HG03457 (cell line): ENCODE measurements at regions not wholly inside any gene's neighbourhood (a gene's known extent, or its start where the extent isn't known, plus 50 kb on each side); places are given as distances from the start of the nearest gene placed in this dataset.

Source experiments
- ATAC-seq: cut with Tn5 transposase; IDR thresholded peaks from one replicate; pipeline ENCODE4 v1.9.1; 2021; ENCODE audit warnings: moderate number of reproducible peaks; ENCODE audit not compliant: unreplicated experiment

DNA sequence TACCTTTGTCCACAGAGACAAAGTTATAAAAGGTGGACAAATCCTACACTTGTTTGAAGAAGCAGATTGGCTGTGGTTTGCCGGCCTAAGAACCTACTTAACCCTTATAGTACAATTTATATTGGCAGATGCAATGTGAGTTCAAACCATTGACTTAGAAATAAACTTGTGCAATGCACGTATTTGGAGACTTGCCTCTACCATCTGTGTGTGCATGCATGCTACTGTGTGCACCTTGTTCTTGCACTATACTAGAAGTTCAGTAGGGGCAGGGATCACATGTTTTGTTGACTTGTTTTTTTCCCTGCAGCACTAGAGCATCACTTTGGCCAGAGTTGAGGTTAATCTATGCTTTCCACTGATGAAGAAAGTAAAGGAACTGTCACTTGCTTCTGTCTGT lies 163.1 kb upstream of the SERP2 start:
- ATAC-seq = no peak

DNA sequence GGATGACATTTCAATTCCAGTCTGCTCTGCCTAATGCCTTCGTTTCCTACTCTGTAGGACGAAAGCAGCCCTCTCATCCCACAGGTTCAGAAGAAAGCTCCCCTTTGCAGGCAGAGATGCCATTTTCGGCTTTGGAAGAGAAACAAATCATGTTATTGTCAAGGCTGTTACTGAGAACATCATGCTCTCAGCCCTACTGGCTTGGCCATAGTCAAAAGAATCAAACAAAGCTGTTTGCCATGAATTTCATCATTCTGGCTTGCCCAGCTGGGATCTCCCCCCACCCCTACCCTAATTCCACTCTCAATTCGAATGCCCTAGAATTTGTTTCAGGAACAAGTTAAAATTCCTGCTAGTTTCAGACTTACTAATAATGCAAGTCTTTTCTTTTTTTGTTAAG lies 162.3 kb upstream of the SERP2 start:
- no peak for ATAC-seq

GRCh38 chr13:44211704-44212346 lies 161.8 kb upstream of the SERP2 start:
- ATAC-seq = no peak

DNA sequence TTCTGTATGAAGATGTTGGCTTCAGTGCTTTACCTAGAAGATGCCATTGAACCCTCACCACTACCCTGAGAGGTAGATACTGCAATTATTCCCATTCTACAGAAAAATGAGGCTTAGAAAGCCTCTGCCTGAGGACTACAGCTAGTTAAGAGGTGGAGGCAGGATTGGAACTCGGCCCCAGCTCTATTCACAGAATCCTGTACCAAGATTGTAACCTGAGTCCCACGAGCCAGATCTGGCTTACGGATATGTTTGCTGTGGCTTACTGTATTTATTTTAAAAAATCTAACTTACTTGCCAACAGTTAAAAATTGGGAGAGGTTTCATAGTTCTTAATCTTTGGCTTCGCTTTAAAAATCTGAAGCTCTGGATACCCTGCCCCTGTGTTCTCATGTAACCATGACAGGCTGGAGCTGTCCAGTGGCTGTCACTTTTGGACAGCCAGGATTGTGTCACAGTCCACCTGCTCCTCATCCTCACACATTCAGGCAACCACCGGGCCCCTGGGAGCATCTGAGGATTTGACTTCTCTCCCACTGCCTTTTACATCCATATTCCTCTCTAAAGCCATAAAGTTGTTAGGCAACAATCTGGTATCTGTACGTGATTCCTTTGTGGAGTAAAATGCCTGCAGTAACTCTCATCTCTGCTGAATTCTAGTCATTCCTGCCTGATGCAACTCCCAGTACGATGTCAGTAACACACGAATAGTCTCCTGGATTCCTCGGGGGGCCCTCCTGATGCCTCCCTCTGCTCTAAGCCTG lies 160.8 kb upstream of the SERP2 start:
- ATAC-seq = no peak

- no peak for ATAC-seq
These were observed 155.0 kb upstream of the SERP2 start for GRCh38 chr13:44218501-44219240.

GRCh38 chr13:44219577-44220548 lies 153.8 kb upstream of the SERP2 start:
- no peak for ATAC-seq

GRCh38 chr13:44220948-44221347 lies 152.7 kb upstream of the SERP2 start:
- ATAC-seq = no peak

GRCh38 chr13:44221657-44222056 lies 152.0 kb upstream of the SERP2 start:
- ATAC-seq = no peak

- ATAC-seq = no peak
These were observed 149.7 kb upstream of the SERP2 start for GRCh38 chr13:44223770-44224444.

GRCh38 chr13:44224450-44225149 lies 149.0 kb upstream of the SERP2 start:
- no peak for ATAC-seq

DNA sequence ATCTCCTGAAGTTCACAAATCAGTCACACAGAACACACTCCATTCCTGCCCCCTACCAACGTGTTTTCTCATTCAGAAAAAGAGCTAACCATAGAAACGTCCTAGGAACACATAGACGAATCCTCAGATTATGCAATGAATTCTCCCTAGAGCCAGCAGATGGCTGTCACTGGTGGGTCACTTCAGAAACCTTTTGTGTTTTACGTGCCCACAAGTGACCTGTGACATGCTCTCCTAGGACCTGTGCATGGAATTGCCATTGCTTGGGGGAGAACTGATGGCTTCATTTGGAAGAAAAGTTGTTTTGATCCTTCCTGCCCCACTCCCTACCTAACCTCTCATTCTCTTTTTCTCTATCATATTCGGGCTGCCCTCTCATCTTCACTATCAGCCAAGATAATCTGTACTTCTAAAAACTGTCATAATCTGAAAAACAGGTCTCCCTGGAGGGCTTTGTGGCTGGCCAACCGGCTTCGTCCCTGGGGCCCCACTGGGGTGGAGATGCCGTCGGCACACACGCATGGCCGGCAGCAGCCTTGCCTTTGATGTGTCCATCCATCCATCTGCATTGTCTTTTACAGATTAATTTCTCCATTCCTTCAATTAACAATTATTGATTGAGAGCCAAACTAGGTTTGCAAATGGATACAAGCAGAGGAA lies 144.1 kb upstream of the SERP2 start:
- ATAC-seq = no peak

- ATAC-seq = no peak
These were observed 143.6 kb upstream of the SERP2 start for GRCh38 chr13:44230071-44230470.

DNA sequence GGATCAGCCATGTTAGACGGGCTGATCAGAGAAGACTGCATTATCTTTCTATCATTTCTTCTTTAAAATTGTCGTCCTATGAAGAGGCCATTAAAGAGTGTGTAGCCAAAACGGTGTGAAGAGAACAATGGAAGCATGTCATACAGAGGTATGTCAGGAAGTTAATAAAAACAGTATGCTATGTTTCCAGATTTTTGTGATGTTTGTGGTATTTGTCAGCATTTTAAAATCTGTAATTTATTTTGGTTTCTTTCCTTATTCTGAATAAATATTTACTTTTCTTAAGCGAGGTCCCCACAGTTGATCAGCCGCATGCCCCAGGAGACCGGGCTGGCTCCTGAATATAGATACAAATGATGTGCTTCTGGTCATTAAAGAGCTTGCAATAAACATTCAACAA lies 142.9 kb upstream of the SERP2 start:
- no peak for ATAC-seq

- no peak for ATAC-seq
These were observed 141.7 kb upstream of the SERP2 start for GRCh38 chr13:44231786-44232516.

DNA sequence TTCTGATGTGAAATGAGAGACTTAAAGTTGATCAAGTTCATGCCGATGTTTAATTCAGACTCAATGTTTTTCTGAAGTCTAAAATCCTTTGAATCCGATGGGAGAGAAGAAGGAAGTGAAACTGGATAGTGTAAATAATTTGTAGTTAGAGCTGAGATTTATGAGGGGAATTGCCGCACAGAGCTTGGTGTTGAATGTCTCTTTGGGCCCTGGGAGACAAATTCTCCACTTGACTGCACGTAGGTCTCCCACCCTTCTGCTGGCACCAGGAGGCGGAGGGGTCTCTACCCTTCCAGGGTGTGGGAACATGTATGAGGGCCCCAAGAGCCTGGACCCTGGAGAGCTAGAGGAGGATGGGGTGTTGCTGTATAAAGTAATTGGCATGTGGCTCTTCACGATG lies 140.8 kb upstream of the SERP2 start:
- ATAC-seq = no peak

- no peak for ATAC-seq
These were observed 139.1 kb upstream of the SERP2 start for GRCh38 chr13:44234566-44234965.

DNA sequence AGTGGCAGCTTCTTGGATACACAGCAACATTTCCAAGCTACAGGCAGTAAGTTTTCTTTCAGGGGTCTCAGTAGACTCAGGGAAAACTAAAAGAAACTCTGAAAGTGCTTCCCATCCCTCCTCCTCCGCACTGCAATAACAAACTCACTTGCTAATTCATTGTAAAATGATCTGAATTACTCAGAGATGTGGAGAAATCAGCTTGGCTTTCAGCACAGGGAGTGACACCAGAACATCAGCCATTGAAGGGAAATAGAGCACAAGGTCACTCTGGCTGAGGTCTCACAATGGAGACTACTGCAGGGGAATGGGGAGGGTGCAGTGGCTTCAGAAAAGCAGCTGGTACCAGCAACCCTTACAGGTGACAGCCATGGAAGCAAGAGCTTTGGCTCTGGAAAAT lies 137.3 kb upstream of the SERP2 start:
- no peak for ATAC-seq

DNA sequence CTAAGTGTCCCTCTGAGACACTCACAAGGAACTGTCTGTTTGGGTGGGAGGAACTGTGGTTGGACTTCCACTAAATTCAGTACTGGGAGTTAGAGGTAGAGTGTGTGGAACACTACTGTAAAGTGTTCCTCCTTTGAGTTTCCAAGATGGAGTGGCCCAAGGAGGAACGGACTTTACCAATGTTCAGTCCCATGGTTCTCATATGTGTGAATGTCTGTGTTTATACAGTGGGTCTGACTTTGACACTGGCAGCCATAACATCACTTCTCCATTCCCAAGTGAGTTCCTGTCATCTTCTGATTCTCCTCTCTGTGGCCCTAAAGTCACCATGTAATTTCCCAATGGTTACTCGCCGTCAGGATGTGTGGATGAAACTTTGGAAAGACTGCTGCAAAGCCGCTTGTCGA lies 136.8 kb upstream of the SERP2 start:
- ATAC-seq = no peak
